Myocyte (in vitro differentiated cells): ENCODE measurements at regions not wholly inside any gene's neighbourhood (a gene's known extent, or its start where the extent isn't known, plus 50 kb on each side); places are given as distances from the start of the nearest gene placed in this dataset.
A peak's percentile ranks its signal among the peaks of the same experiment; 100 is the strongest.
"Not testable (repeated sequence)": the region's sequence is repeated elsewhere in the genome, so short reads cannot be mapped to it uniquely, and the experiment has no call there.

Experiments
- DNase-seq: peaks from one replicate; pipeline ENCODE4 v3.0.0-alpha.2; 2012; ENCODE audit warnings: low read depth

GRCh38 chr2:95685513-95685912 is 93.7 kb downstream of the TRIM43 start:
- no peak for DNase-seq

DNA sequence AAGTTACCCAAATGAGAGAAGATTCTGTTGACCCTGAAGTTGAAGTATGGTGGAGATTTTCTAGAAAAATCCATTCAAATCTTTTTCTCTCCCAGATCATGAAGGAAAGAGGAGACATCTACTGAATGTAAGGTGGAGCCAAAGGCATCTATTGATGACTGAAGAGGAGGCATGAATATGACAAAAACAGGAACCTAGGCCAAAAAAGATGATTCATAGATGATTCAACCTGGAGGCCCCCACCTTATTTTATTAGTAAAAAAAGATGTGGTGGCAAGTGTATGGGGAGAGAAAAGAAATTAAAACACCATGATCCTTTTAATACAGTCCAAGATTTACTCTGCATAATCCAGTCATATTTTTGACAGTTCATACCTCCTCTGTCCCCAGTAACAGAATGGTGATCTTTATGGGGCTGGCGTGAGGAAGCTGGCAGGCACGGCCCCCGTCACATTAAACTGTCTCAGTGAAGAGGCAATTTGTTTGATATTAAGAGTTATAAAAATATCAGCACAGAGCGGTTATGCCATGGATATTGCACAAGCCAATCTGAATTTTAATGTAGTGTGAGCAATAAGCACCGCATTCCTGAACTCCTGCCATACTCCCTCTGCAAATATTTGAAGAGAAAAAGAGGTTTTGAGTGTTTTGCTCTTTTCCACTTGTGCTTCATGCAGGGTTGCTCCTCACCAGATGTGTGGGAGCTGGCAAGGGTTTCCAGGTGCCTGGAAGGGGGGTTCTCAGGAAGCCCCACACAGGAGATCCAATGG is 94.4 kb downstream of the TRIM43 start:
- DNase-seq, result peak; percentile 18

DNA sequence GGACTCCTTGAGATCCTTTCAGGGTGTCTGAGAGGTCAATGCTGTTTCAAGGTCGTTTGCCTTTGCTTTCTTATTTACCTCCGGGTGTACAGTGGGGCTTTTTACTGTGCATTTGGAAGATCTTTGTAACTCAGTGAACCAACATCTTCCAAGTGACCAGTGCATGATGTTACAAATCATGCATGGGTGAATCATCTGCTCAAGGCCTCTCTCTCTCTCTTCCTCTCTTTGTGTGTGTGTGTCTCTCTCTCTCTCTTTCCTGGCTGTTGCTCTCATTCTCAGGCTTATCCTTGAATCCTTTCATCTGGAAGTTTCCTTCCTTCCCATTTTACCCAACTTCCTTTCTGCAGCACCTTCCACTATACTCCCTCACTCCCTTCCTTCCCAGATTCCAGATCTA is 96.1 kb downstream of the TRIM43 start:
- peak; percentile 18 for DNase-seq

- DNase-seq, result not testable (repeated sequence)
These were observed 99.4 kb downstream of the TRIM43 start for GRCh38 chr2:95691210-95691609.

DNA sequence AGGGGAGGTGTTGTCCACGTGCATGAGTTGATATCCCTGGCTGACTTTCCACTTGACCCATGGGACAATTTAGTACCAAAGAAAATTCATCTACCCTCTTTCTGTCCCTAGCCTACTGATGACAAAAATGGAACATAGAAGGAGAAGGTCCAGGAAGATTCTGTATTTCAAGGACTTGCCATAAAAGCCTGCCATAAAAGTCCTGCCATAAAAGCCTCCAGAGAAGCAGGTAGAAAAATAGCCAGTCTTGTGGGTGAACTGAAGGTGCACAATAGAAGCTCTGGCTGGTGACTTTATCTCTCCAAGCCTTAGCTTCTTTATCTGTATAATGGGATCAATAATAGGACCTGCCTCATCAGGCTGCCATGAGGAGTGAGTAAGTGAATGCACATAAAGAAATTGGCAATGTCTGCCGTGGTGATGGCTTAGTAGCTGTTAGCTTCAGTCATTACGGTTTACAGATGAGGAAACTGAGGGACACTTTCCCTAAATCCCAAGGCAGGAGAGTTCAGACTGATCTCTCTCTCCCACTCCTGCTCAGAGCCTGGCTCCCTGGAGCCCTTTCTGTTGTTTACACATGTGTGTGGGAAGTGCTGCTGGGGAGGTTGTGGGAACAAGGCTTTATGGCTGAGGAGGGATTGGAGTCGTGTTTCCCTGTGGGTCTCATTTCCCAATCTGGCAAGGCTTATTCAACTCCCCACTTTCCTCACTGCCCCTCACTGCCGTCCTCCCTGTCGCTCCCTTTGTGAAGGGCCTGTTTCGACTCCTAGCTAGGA is 101.5 kb downstream of the TRIM43 start:
- DNase-seq, result not testable (repeated sequence)

DNA sequence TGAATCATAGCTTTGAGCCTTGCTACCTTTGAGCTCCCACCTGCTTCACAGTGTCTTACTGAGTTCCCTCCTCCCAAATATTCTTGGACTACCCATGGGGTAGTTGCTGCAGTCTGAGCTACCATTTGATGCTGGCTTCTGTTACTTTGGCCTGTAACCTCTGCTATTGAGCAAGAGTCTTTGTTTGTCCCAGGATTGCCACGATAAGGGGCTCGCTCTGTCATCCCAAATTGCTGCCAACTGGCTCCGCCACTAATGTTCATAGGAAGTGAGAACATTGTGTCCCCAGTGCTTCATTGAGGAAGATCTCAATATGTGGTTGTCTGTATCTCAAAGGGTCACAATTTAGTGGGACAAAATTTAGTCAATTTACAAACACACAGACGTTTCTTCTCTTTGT is 103.8 kb downstream of the TRIM43 start:
- DNase-seq, result no peak

GRCh38 chr2:95698146-95698545 is 106.3 kb downstream of the TRIM43 start:
- no peak for DNase-seq

GRCh38 chr2:95699201-95700184 is 107.7 kb downstream of the TRIM43 start:
- not testable (repeated sequence) for DNase-seq

GRCh38 chr2:95700519-95700918 is 108.7 kb downstream of the TRIM43 start:
- no peak for DNase-seq

- no peak for DNase-seq
These were observed 110.7 kb downstream of the TRIM43 start for GRCh38 chr2:95702471-95702870.

DNA sequence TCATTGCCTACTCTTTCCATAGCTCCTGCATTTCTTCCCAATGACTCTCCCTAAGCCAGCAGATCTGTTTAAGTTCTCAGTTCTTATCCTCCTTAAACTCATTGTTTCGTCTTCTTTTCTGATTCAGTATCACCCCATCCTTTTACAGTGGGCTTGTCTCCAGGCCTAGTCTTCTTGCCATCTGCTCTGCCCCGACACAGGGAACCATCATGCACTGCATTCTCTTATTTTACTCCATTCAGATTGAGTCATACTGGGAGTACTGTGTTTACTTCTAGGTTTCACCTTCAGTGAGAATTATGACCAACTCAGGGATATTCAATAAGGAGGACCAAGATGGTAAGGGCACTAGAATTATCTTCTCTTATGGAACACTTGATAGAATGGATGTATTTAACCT is 115.4 kb downstream of the TRIM43 start:
- not testable (repeated sequence) for DNase-seq

DNA sequence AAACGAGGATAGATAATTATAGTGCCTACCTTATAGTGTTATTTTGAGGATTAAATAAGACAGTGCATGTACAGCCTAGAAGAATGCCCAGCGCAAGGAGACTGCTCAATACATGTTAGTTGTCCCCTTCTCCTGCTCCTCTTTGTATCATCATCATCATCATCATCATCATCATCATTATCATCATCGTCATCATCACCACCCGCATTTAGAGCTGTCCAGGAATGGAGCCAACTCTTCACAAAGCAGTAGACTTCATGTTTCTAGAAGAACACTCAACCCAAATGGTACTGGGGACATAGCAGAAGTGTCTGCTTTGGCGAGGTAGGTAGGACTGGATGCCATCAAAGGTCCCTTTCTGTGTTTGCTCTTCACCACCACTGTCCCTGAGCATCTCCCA is 116.0 kb downstream of the TRIM43 start:
- DNase-seq, result no peak

GRCh38 chr2:95709831-95710230 is 118.0 kb downstream of the TRIM43 start:
- DNase-seq, result no peak

- DNase-seq, result not testable (repeated sequence)
These were observed 121.8 kb downstream of the TRIM43 start for GRCh38 chr2:95713470-95714177.

DNA sequence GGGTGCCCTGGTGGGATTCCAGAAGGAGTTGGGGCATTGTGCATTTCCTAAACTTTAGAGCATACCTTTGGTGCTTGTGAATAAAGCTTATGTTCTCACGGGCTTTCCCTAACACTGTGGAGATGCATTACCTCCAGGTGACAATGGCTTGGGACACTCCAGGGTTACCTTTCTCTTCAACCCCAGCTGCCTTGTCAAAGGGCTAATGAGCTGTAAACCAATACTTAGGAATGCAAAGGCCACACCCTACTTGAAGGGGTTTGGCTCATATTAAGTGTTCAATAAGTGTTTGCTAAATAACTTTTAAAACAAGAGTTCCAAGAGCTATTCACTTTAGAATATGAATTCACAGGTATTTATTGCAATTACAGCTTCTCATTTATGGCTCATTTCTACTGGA is 122.6 kb downstream of the TRIM43 start:
- DNase-seq, result not testable (repeated sequence)

DNA sequence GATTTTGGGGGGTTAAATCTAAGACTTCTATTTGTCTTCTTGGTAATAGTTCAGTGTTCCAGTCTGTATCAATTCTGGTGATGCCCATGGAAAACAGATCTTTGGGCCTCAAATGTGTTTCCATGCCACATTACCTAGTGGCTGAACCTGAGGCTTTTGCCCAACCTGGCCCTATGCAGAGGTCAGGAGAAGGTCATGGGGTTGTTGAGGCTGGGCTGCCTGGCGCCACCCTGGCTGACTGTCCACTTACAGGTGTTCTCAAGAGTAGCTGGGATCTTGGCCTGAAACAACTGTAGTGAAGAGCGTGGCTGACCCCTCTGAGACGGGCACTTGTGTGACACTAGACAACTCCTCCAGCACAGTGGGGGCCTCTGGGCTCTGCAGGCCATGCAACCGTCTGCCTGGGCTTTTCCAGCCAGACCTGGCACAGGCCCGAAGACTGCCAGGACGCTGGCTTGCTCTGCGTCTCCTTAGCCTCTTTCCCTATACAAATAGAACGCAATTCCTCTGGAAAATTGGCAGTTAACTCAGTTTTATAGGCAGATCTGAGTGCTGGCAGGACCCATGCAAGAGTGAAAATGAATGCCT is 127.8 kb downstream of the TRIM43 start:
- DNase-seq, result no peak

- no peak for DNase-seq
These were observed 129.9 kb downstream of the TRIM43 start for GRCh38 chr2:95721726-95722125.

DNA sequence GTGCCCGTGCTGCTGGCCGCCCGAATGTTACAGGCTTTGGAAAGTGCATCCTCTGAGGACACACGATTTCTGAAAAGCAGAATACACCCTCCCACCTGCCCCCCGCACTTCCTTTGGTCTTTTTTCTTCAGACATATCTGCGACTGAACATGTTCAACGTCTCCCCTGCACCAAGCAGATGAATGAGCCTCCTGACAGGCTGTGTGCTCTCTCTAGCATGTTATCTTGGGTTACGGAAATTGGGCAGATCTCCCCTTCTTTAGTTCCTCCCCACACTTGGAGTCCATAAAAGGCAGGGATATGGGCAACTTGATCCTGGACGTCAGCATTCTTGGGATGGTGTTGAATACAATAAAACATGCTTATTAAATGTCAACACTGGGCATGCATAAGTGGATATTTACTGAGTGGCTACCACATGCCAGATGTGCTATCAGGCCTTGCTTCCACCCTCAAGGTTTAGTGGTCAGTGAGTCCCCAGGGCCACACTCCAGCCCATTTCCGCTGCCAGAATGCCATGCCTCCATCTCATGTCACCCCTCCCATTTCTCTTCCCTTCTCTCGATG is 130.4 kb downstream of the TRIM43 start:
- DNase-seq, result no peak

- DNase-seq, result peak; percentile 29
These were observed 131.9 kb downstream of the TRIM43 start for GRCh38 chr2:95723627-95724210.

DNA sequence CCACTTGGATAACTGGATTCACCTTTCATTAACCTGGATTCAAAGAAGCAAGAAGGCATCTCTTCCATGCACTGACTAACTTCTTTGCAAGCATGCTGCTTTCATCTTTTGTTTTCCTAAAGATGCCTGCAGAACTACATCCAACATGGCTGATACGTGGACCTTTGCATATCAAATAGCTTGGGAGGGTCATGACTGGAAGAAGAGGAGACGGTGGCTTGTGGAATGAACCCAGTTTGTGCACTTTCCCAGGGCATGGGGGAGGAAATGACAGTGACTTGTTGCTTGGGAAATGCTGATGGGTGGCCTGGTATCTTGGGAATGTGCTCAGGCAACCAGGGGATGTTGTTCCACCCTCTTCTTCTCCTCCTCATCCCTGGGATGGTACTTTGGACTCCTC is 133.4 kb downstream of the TRIM43 start:
- DNase-seq, result not testable (repeated sequence)
